GM19324 (cell line): ENCODE measurements at regions not wholly inside any gene's neighbourhood (a gene's known extent, or its start where the extent isn't known, plus 50 kb on each side); places are given as distances from the start of the nearest gene placed in this dataset.
"Not testable (repeated sequence)": the region's sequence is repeated elsewhere in the genome, so short reads cannot be mapped to it uniquely, and the experiment has no call there.

Source experiments
- ATAC-seq: cut with Tn5 transposase; IDR thresholded peaks from one replicate; pipeline ENCODE4 v1.9.1; 2021; ENCODE audit warnings: mild to moderate bottlenecking, moderate library complexity; ENCODE audit not compliant: unreplicated experiment, low FRiP score

GRCh38 chr2:237238249-237238648 is 152.6 kb downstream of the COPS8 start:
- no peak for ATAC-seq

- ATAC-seq: no peak
Observed at GRCh38 chr2:237240252-237240651, 154.6 kb downstream of the COPS8 start.

GRCh38 chr2:237240868-237241267 is 155.2 kb downstream of the COPS8 start:
- not testable (repeated sequence) for ATAC-seq

- ATAC-seq: no peak
Observed at GRCh38 chr2:237242091-237242536, 156.4 kb downstream of the COPS8 start.

GRCh38 chr2:237243487-237243886 is 157.8 kb downstream of the COPS8 start:
- ATAC-seq: no peak

GRCh38 chr2:237244178-237244577 is 158.5 kb downstream of the COPS8 start:
- ATAC-seq: no peak

GRCh38 chr2:237244976-237245646 is 159.4 kb downstream of the COPS8 start:
- no peak for ATAC-seq

GRCh38 chr2:237250599-237250998 is 163.4 kb downstream of the COL6A3 start:
- no peak for ATAC-seq

- no peak for ATAC-seq
Observed at GRCh38 chr2:237251986-237252385, 162.0 kb downstream of the COL6A3 start.

GRCh38 chr2:237253046-237253702 is 160.8 kb downstream of the COL6A3 start:
- ATAC-seq: no peak

- ATAC-seq: no peak
Observed at GRCh38 chr2:237254369-237254861, 159.5 kb downstream of the COL6A3 start.

- no peak for ATAC-seq
Observed at GRCh38 chr2:237254911-237255578, 158.9 kb downstream of the COL6A3 start.

GRCh38 chr2:237256887-237257286 is 157.1 kb downstream of the COL6A3 start:
- ATAC-seq: no peak

GRCh38 chr2:237257471-237257951 is 156.5 kb downstream of the COL6A3 start:
- no peak for ATAC-seq

GRCh38 chr2:237258116-237258515 is 155.8 kb downstream of the COL6A3 start:
- ATAC-seq: no peak

GRCh38 chr2:237258615-237259014 is 155.3 kb downstream of the COL6A3 start:
- no peak for ATAC-seq

- ATAC-seq: no peak
Observed at GRCh38 chr2:237259201-237259600, 154.8 kb downstream of the COL6A3 start.

GRCh38 chr2:237260039-237260620 is 153.8 kb downstream of the COL6A3 start:
- no peak for ATAC-seq

- ATAC-seq: no peak
Observed at GRCh38 chr2:237260686-237261085, 153.3 kb downstream of the COL6A3 start.

- ATAC-seq: no peak
Observed at GRCh38 chr2:237261327-237261726, 152.6 kb downstream of the COL6A3 start.
